ENCODE measurements at regions not wholly inside any gene's neighbourhood (a gene's known extent, or its start where the extent isn't known, plus 50 kb on each side); places are given as distances from the start of the nearest gene placed in this dataset.
"Not testable (repeated sequence)": the region's sequence is repeated elsewhere in the genome, so short reads cannot be mapped to it uniquely, and the experiment has no call there.

GRCh38 chr6:40135491-40136072, 201.3 kb upstream of the MOCS1 start:
- TF ChIP-seq POLR2A (IDR thresholded peaks at IDR 0.05) (no peak), POLR2AphosphoS5 (IDR thresholded peaks at IDR 0.05) (no peak)
- TF ChIP-seq, protein P1, sequence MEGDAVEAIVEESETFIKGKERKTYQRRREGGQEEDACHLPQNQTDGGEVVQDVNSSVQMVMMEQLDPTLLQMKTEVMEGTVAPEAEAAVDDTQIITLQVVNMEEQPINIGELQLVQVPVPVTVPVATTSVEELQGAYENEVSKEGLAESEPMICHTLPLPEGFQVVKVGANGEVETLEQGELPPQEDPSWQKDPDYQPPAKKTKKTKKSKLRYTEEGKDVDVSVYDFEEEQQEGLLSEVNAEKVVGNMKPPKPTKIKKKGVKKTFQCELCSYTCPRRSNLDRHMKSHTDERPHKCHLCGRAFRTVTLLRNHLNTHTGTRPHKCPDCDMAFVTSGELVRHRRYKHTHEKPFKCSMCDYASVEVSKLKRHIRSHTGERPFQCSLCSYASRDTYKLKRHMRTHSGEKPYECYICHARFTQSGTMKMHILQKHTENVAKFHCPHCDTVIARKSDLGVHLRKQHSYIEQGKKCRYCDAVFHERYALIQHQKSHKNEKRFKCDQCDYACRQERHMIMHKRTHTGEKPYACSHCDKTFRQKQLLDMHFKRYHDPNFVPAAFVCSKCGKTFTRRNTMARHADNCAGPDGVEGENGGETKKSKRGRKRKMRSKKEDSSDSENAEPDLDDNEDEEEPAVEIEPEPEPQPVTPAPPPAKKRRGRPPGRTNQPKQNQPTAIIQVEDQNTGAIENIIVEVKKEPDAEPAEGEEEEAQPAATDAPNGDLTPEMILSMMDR (IDR thresholded peaks at IDR 0.05 in 8 of 11, conservative IDR thresholded peaks at IDR 0.05 in 3 of 11), result no peak
- Histone ChIP-seq H3K9me3 (peaks cover 0 to 7% (median 0%) of the 10 kb centered on the region in 8 donors), H3K4me3 (no peak overlapping the region), H3K36me3 (no peaks in the 10 kb centered on the region), H3K27ac (no peak overlapping the region), H3K27me3 (replicated peaks in 1 of 7) (no peaks in the 10 kb centered on the region), H3K4me1 (no peaks in the 10 kb centered on the region)
- intact Hi-C loops (cut with DNase I; ENCODE audit: low total_unique reads), result no loop called here
- DNase-seq, result no peak
- 53 to 66% (median 56%) methylated on average over 6 of the region's 6 CpGs for WGBS, 5 donors

DNA sequence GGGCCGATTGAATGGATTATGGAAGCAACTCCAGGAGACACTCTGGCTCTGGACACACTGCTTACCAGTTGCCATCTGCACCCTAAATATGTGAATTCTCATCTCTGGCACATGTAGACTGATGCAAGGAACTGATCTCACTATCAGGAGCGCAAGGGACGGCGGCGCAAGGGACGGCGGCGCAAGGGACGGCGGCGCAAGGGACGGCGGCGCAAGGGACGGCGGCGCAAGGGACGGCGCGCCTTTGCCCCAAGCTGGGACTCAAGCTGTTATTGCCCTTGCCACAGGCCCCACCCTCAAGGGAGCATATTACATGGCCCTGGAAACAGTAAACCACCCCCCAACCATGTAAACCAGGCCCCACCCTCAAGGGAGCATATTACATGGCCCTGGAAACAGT, 199.7 kb upstream of the MOCS1 start:
- WGBS, 5 donors, result 82 to 96% (median 93%) methylated on average over 20 of the region's 20 CpGs
- intact Hi-C loops (cut with DNase I; ENCODE audit: low total_unique reads); H3K27me3 ChIP-seq (replicated peaks in 1 of 7); H3K4me3 ChIP-seq; DNase-seq; H3K4me1 ChIP-seq; H3K27ac ChIP-seq; H3K9me3 ChIP-seq; H3K36me3 ChIP-seq: not testable (repeated sequence)

DNA sequence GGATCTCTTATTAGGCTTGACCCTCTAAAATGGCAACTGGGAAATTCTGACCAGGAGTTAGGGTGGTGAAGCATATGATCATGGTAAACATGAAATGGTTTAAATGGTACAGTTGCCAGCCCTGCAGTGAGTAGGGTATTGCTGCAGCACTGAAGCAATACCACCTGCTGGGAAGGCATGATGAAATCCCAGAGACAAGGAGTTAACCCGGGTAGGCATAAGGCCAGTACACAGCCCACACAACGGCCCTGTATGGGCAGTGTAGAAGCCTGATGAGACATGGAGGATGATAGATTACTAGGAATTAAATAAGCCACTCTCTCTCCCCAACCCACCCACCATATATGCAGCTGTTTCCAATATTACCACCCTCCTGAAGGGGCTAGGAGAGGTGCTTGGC, 197.4 kb upstream of the MOCS1 start:
- no peak overlapping the region for H3K4me3 ChIP-seq
- H3K27me3 ChIP-seq (replicated peaks in 1 of 7), result no peaks in the 10 kb centered on the region
- 57 to 88% (median 72%) methylated on average over 2 of the region's 2 CpGs for WGBS, 5 donors
- no peaks in the 10 kb centered on the region for H3K36me3 ChIP-seq
- TF ChIP-seq, protein P1 (IDR thresholded peaks at IDR 0.05 in 8 of 11, conservative IDR thresholded peaks at IDR 0.05 in 3 of 11), result no peak
- TF ChIP-seq POLR2AphosphoS5 (IDR thresholded peaks at IDR 0.05), result no peak
- no peak for TF ChIP-seq POLR2A (IDR thresholded peaks at IDR 0.05)
- H3K27ac ChIP-seq, result no peak overlapping the region
- H3K9me3 ChIP-seq, result peaks cover 0 to 7% (median 0%) of the 10 kb centered on the region in 8 donors
- intact Hi-C loops (cut with DNase I; ENCODE audit: low total_unique reads), result no loop called here
- no peak for DNase-seq
- no peaks in the 10 kb centered on the region for H3K4me1 ChIP-seq

DNA sequence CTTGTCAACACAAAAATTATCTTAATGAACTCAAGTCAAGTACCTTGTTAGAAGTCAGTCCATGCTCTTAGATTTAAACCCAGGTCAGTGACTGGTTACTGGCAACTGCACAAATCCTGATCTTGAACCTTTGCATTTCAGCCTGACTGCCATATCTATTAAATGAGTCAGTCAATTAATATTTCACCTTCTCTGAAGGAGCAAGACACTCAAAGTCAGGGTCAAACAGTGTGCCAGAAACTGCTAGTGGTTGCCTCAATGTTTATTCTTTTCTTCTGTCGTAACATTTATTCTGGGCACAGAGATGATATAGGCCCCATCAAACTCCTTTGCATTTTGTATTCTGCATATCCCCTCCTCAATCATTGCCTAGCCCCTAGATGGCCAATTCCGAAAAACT, 193.9 kb upstream of the MOCS1 start:
- Histone ChIP-seq H3K36me3 (no peaks in the 10 kb centered on the region), H3K27ac (no peak overlapping the region), H3K27me3 (replicated peaks in 1 of 7) (no peaks in the 10 kb centered on the region), H3K9me3 (no peaks in the 10 kb centered on the region), H3K4me1 (no peaks in the 10 kb centered on the region), H3K4me3 (no peak overlapping the region)
- intact Hi-C loops (cut with DNase I; ENCODE audit: low total_unique reads), result no loop called here
- no peak for DNase-seq
- WGBS, 5 donors, result 59 to 88% (median 83%) methylated on average over 2 of the region's 2 CpGs
- TF ChIP-seq, protein P1 (IDR thresholded peaks at IDR 0.05 in 8 of 11, conservative IDR thresholded peaks at IDR 0.05 in 3 of 11), result no peak
- TF ChIP-seq POLR2A (IDR thresholded peaks at IDR 0.05) (no peak), POLR2AphosphoS5 (IDR thresholded peaks at IDR 0.05) (no peak)
